ENCODE measurements at regions not wholly inside any gene's neighbourhood (a gene's known extent, or its start where the extent isn't known, plus 50 kb on each side); places are given as distances from the start of the nearest gene placed in this dataset.

DNA sequence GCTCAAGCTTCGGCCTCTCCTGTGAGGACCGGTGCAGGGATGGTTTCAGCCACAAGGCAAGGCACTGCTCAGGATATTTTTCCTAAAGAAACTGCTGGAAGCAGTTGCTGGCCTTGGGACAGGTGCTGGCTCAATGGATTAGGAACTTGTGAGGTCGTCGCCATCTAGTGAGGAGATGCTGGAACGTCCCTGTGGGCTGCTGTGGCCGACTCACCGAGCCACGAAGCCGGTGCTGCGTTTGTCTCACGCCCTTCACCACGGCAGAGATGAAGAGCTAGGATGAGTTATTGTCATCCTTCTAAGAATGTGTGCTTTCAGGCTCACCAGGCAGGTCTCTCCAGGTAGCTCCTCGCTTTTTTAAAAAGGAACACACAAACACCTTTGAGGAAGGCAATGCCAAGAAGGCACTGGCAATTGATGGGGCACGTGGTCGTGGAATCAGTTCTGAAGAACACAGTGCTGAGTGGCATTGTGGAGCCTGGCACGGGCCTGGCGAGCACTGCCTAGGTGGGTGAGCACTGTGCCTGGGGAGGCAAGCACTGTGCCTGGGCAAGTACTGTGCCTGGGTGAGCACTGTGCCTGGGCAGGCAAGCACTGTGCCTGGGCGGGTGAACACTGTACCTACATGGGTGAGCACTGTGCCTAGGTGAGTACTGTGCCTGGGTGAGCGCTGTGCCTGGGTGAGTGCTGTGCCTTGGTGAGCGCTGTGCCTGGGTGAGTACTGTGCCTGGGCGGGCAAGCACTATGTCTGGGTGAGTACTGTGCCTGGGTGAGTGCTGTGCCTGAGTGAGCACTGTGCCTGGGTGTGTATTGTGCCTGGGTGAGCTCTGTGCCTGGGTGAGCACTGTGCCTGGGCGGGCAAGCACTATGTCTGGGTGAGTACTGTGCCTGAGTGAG, 140.4 kb downstream of the TEX29 start:
- no peak overlapping the region for H3K4me3 Mint-ChIP-seq
- H3K9me3 Mint-ChIP-seq, result peaks cover 19% of the 10 kb centered on the region
- H3K4me1 Mint-ChIP-seq, result no peaks in the 10 kb centered on the region
- peak; percentile 56 for DNase-seq (ENCODE audit: low spot score)
- ChIA-PET POLR2A (interaction anchor here (0.5 kb wide), 1 partner anchor 44 kb away, joined by 7 read pairs; no protein-coding TSS in a partner anchor), CTCF (interaction anchor here (1.3 to 1.9 kb wide), 4 partner anchors 20 to 116 kb away, joined by 3 to 10 read pairs (median 9); no protein-coding TSS in a partner anchor)
- peaks cover 4% of the 10 kb centered on the region for H3K36me3 Mint-ChIP-seq
- peak; percentile 92 for ATAC-seq
- no peak overlapping the region for H3K27ac Mint-ChIP-seq
- TF ChIP-seq, protein P1, sequence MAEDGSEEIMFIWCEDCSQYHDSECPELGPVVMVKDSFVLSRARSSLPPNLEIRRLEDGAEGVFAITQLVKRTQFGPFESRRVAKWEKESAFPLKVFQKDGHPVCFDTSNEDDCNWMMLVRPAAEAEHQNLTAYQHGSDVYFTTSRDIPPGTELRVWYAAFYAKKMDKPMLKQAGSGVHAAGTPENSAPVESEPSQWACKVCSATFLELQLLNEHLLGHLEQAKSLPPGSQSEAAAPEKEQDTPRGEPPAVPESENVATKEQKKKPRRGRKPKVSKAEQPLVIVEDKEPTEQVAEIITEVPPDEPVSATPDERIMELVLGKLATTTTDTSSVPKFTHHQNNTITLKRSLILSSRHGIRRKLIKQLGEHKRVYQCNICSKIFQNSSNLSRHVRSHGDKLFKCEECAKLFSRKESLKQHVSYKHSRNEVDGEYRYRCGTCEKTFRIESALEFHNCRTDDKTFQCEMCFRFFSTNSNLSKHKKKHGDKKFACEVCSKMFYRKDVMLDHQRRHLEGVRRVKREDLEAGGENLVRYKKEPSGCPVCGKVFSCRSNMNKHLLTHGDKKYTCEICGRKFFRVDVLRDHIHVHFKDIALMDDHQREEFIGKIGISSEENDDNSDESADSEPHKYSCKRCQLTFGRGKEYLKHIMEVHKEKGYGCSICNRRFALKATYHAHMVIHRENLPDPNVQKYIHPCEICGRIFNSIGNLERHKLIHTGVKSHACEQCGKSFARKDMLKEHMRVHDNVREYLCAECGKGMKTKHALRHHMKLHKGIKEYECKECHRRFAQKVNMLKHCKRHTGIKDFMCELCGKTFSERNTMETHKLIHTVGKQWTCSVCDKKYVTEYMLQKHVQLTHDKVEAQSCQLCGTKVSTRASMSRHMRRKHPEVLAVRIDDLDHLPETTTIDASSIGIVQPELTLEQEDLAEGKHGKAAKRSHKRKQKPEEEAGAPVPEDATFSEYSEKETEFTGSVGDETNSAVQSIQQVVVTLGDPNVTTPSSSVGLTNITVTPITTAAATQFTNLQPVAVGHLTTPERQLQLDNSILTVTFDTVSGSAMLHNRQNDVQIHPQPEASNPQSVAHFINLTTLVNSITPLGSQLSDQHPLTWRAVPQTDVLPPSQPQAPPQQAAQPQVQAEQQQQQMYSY (CRISPR knock-in tag; IDR thresholded peaks at IDR 0.05), result 0 out of 2 replicates have a peak, but pooled peaks have one; percentile 1
- TF ChIP-seq ESRRA (CRISPR knock-in tag; IDR thresholded peaks at IDR 0.05; ENCODE audit: borderline replicate concordance), result no peak
- TF ChIP-seq ETV6 (CRISPR knock-in tag; IDR thresholded peaks at IDR 0.05), result no peak
- TF ChIP-seq, protein P2, sequence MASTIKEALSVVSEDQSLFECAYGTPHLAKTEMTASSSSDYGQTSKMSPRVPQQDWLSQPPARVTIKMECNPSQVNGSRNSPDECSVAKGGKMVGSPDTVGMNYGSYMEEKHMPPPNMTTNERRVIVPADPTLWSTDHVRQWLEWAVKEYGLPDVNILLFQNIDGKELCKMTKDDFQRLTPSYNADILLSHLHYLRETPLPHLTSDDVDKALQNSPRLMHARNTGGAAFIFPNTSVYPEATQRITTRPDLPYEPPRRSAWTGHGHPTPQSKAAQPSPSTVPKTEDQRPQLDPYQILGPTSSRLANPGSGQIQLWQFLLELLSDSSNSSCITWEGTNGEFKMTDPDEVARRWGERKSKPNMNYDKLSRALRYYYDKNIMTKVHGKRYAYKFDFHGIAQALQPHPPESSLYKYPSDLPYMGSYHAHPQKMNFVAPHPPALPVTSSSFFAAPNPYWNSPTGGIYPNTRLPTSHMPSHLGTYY (CRISPR knock-in tag; IDR thresholded peaks at IDR 0.05), result no peak
- peaks cover 3% of the 10 kb centered on the region; the same call in 1 of the 2 replicates for H3K27me3 Mint-ChIP-seq (ENCODE audit: low read depth)

DNA sequence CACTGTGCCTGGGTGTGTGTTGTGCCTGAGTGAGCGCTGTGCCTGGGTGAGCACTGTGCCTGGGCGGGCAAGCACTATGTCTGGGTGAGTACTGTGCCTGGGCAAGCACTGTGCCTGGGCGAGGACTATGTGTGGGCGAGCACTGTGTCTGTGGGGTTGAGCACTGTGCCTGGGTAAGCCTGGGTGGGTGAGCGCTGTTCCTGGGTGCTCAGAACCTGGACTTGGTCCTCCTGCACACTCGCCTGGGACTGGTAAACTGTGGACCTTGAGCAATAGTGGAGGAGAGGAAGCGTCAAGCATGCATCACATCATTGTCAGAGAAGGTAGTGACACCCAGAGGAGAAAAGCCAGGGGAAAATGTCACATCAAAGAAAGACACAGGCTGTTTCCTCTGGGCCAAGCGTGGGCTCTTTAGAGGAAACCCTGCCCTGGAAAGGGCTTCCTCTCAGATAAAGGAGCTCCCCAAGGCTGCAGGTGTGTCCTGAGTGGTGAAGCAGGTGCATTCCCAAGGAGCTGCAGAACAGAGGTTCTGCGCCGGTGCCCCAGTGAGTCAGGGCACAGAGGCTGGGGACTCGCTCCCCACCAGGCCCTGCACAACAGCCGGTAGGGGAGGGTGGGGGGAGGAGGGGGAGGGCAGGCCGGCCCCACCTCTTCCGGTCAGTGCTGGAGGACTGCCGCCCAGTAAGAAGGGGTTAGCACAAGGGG, 141.2 kb downstream of the TEX29 start:
- ATAC-seq (no peak), DNase-seq (ENCODE audit: low spot score) (no peak)
- Mint-ChIP-seq H3K4me1 (no peaks in the 10 kb centered on the region), H3K36me3 (no peaks in the 10 kb centered on the region; the same call in none of the 2 replicates), H3K27me3 (ENCODE audit: low read depth) (peaks cover 3% of the 10 kb centered on the region; the same call in 1 of the 2 replicates), H3K9me3 (peaks cover 16% of the 10 kb centered on the region), H3K27ac (no peak overlapping the region), H3K4me3 (no peak overlapping the region)
- TF ChIP-seq JUN (CRISPR knock-in tag; IDR thresholded peaks at IDR 0.05), result no peak
- TF ChIP-seq, protein P3, sequence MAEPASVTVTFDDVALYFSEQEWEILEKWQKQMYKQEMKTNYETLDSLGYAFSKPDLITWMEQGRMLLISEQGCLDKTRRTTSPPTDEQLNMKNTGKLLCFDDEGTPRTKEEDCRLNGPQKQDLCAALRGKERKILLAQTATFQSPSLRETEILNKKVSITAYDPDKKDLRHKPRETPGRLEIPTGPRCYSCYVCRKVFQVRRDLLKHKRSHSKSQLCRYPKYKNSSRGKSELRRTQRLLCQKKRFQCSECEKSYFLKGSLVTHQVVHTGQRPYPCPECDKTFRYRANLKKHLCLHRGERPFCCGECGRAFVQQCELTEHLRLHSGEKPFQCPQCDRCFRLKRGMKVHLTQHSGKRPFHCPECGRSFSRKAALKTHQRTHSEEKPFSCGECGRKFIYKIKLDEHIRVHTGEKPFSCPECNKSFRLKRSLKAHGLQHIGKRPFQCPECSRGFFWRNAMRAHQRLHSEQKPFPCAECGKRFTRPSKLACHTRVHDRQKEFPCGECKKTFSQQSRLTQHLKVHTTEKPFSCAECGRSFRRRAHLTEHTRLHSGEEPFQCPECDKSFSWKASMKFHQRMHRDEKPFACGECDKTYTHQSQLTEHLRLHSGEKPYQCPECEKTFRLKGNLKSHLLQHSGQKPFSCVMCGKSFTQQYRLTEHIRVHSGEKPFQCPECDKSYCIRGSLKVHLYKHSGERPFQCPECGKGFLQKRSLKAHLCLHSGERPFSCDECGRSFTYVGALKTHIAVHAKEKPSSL (CRISPR knock-in tag; conservative IDR thresholded peaks at IDR 0.05), result no peak
- no peak for TF ChIP-seq ZNF121 (CRISPR knock-in tag; IDR thresholded peaks at IDR 0.05)
- TF ChIP-seq GTF2I (CRISPR knock-in tag; conservative IDR thresholded peaks at IDR 0.05), result no peak
- TF ChIP-seq, protein P4, sequence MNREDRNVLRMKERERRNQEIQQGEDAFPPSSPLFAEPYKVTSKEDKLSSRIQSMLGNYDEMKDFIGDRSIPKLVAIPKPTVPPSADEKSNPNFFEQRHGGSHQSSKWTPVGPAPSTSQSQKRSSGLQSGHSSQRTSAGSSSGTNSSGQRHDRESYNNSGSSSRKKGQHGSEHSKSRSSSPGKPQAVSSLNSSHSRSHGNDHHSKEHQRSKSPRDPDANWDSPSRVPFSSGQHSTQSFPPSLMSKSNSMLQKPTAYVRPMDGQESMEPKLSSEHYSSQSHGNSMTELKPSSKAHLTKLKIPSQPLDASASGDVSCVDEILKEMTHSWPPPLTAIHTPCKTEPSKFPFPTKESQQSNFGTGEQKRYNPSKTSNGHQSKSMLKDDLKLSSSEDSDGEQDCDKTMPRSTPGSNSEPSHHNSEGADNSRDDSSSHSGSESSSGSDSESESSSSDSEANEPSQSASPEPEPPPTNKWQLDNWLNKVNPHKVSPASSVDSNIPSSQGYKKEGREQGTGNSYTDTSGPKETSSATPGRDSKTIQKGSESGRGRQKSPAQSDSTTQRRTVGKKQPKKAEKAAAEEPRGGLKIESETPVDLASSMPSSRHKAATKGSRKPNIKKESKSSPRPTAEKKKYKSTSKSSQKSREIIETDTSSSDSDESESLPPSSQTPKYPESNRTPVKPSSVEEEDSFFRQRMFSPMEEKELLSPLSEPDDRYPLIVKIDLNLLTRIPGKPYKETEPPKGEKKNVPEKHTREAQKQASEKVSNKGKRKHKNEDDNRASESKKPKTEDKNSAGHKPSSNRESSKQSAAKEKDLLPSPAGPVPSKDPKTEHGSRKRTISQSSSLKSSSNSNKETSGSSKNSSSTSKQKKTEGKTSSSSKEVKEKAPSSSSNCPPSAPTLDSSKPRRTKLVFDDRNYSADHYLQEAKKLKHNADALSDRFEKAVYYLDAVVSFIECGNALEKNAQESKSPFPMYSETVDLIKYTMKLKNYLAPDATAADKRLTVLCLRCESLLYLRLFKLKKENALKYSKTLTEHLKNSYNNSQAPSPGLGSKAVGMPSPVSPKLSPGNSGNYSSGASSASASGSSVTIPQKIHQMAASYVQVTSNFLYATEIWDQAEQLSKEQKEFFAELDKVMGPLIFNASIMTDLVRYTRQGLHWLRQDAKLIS (CRISPR knock-in tag; IDR thresholded peaks at IDR 0.05; ENCODE audit: borderline replicate concordance), result no peak
- no peak for TF ChIP-seq TEAD1 (CRISPR knock-in tag; IDR thresholded peaks at IDR 0.05)
- TF ChIP-seq TEAD4 (CRISPR knock-in tag; IDR thresholded peaks at IDR 0.05), result no peak
- TF ChIP-seq, protein P5, sequence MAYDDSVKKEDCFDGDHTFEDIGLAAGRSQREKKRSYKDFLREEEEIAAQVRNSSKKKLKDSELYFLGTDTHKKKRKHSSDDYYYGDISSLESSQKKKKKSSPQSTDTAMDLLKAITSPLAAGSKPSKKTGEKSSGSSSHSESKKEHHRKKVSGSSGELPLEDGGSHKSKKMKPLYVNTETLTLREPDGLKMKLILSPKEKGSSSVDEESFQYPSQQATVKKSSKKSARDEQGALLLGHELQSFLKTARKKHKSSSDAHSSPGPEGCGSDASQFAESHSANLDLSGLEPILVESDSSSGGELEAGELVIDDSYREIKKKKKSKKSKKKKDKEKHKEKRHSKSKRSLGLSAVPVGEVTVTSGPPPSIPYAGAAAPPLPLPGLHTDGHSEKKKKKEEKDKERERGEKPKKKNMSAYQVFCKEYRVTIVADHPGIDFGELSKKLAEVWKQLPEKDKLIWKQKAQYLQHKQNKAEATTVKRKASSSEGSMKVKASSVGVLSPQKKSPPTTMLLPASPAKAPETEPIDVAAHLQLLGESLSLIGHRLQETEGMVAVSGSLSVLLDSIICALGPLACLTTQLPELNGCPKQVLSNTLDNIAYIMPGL (CRISPR knock-in tag; IDR thresholded peaks at IDR 0.05), result no peak
- no peak for TF ChIP-seq ZNF396 (CRISPR knock-in tag; IDR thresholded peaks at IDR 0.05; ENCODE audit: borderline replicate concordance)
- no peak for TF ChIP-seq SMAD4 (CRISPR knock-in tag; IDR thresholded peaks at IDR 0.05)
- POLR2A ChIA-PET, result no interaction called here
- CTCF ChIA-PET, result no interaction called here

Measured in WTC11 (cell line).